Choroid plexus epithelial cell (primary cell): ENCODE measurements at regions not wholly inside any gene's neighbourhood (a gene's known extent, or its start where the extent isn't known, plus 50 kb on each side); places are given as distances from the start of the nearest gene placed in this dataset.

Experiments
- DNase-seq: peaks from one replicate; pipeline ENCODE4 v3.0.0-alpha.2; 2010; ENCODE audit warnings: low read depth
- H3K4me3 ChIP-seq: 2 replicates; pipeline ENCODE4 v1.5.1; 2011; ENCODE audit warnings: low read depth, mild to moderate bottlenecking, control low read depth, low read length, moderate library complexity
- TF ChIP-seq, protein P1 (sequence below): conservative IDR thresholded peaks from 2 replicates; pipeline ENCODE4 v1.5.1; 2011; ENCODE audit warnings: low read depth, mild to moderate bottlenecking, control low read depth, inconsistent platforms, low read length, moderate library complexity

DNA sequence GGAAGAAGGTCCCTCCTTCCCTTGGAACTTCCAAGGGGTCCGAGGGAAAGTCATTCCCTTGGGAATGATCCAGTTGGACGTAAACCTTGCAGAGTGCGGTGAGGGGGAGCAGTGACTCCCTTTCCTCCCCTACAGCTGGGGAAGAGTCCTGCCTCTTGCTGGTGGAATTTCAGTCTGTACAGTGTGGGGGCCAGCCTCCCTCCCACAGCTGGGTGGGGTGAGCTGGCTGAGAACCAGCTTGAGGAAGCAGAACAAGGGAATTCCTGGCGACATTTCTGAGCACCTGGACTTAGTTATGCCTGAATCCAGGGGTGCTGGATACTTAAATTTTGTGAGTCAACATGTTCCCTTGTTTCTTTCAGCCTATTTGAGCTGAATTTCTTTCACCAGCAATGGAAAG lies 152.0 kb downstream of the ANKRD60 start:
- no peak for DNase-seq
- H3K4me3 ChIP-seq = no peak overlapping the region
- TF ChIP-seq, protein P1, sequence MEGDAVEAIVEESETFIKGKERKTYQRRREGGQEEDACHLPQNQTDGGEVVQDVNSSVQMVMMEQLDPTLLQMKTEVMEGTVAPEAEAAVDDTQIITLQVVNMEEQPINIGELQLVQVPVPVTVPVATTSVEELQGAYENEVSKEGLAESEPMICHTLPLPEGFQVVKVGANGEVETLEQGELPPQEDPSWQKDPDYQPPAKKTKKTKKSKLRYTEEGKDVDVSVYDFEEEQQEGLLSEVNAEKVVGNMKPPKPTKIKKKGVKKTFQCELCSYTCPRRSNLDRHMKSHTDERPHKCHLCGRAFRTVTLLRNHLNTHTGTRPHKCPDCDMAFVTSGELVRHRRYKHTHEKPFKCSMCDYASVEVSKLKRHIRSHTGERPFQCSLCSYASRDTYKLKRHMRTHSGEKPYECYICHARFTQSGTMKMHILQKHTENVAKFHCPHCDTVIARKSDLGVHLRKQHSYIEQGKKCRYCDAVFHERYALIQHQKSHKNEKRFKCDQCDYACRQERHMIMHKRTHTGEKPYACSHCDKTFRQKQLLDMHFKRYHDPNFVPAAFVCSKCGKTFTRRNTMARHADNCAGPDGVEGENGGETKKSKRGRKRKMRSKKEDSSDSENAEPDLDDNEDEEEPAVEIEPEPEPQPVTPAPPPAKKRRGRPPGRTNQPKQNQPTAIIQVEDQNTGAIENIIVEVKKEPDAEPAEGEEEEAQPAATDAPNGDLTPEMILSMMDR = no peak

GRCh38 chr20:58075586-58076345 lies 152.7 kb downstream of the ANKRD60 start:
- TF ChIP-seq, protein P1 = no peak
- DNase-seq = no peak
- no peak overlapping the region for H3K4me3 ChIP-seq

GRCh38 chr20:58073945-58074856 lies 154.3 kb downstream of the ANKRD60 start:
- TF ChIP-seq, protein P1 = no peak
- DNase-seq = peak; percentile 37
- no peak overlapping the region for H3K4me3 ChIP-seq

GRCh38 chr20:58072695-58073671 lies 155.5 kb downstream of the ANKRD60 start:
- TF ChIP-seq, protein P1 = no peak
- no peak for DNase-seq

DNA sequence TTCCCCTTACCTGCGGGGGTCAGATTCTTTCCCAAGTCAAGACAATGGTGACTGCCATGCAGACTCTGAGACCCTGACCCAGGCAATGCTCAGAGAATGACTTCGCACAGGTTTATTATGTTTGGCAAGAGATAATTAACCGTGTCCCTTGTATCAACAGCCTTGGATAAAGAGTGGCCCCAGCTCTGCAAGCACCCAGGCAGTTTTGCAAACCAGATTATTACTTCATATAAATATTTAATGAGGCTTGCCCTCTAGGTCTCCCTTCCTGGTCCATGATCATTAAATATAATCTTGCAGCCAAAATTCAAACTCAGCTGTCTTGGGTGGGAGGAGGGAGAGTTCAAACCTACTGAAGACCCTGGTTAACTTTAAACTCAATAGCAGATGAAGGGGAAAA lies 156.5 kb downstream of the ANKRD60 start:
- no peak for DNase-seq
- TF ChIP-seq, protein P1 = no peak
- H3K4me3 ChIP-seq = no peak overlapping the region

More at GRCh38 chr20:58072695-58073671, 155.5 kb downstream of the ANKRD60 start:
- no peak overlapping the region for H3K4me3 ChIP-seq

- DNase-seq = no peak
- TF ChIP-seq, protein P1 = no peak
Measured at GRCh38 chr20:58071298-58071697, 157.2 kb downstream of the ANKRD60 start.

More at GRCh38 chr20:58071298-58071697, 157.2 kb downstream of the ANKRD60 start:
- H3K4me3 ChIP-seq = no peak overlapping the region
